ENCODE measurements at regions not wholly inside any gene's neighbourhood (a gene's known extent, or its start where the extent isn't known, plus 50 kb on each side); places are given as distances from the start of the nearest gene placed in this dataset.

DNA sequence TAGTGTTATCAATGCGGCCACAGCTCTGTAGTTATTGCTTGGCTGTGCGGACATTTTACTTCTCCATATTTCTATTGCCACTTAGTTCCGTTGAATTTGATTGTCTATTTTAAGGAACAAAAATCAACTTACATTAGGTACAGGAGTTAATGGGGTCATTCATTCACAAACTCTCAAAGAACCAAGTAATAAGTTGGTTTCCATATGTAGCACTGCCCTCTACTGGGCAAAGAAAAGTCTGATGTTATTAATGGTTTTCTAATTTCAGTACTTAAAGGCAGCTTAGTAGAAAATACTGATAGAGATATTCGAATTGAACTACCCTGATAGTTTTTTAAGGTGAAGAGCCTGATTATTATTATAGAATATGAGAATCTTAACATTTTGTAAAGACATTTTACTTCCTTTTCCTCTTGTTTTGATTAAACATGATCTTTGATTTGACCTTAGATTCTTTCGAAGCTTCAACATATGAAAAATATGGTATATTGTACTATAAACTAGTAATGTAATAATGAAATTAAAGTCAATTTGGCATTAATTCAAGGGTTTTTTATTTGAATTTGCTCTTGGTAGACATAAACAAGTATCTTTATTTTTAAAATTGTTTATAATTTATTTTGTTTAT, 119.5 kb upstream of the CTNND2 start:
- H3K4me2 ChIP-seq = no peak overlapping the region
- no peak for TF ChIP-seq ZNF114 (CRISPR knock-in tag; IDR thresholded peaks at IDR 0.05)
- no peak for TF ChIP-seq STAT1 (IDR thresholded peaks at IDR 0.05; ENCODE audit: unreplicated experiment)
- TF ChIP-seq, protein P1, sequence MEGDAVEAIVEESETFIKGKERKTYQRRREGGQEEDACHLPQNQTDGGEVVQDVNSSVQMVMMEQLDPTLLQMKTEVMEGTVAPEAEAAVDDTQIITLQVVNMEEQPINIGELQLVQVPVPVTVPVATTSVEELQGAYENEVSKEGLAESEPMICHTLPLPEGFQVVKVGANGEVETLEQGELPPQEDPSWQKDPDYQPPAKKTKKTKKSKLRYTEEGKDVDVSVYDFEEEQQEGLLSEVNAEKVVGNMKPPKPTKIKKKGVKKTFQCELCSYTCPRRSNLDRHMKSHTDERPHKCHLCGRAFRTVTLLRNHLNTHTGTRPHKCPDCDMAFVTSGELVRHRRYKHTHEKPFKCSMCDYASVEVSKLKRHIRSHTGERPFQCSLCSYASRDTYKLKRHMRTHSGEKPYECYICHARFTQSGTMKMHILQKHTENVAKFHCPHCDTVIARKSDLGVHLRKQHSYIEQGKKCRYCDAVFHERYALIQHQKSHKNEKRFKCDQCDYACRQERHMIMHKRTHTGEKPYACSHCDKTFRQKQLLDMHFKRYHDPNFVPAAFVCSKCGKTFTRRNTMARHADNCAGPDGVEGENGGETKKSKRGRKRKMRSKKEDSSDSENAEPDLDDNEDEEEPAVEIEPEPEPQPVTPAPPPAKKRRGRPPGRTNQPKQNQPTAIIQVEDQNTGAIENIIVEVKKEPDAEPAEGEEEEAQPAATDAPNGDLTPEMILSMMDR (conservative IDR thresholded peaks at IDR 0.05; ENCODE audit: low read depth in 2 of 2) = peak; percentile 66 to 91
- TF ChIP-seq NANOG (IDR thresholded peaks at IDR 0.05; ENCODE audit: borderline replicate concordance) = no peak
- no peak for TF ChIP-seq ZNF331 (CRISPR knock-in tag; IDR thresholded peaks at IDR 0.05; ENCODE audit: low read depth)
- no peak for TF ChIP-seq JUNB (IDR thresholded peaks at IDR 0.05; ENCODE audit: unreplicated experiment)
- no peak overlapping the region for H3K4me3 Mint-ChIP-seq
- H3K4me3 ChIP-seq = no peak overlapping the region
- H4K20me1 ChIP-seq (replicated peaks; ENCODE audit: insufficient read depth) = no peaks in the 10 kb centered on the region
- no peak for ATAC-seq
- H3K27ac ChIP-seq (ENCODE audit: low read depth) = no peak overlapping the region
- no peaks in the 10 kb centered on the region for H3K27me3 Mint-ChIP-seq (ENCODE audit: insufficient read depth, low read depth, poor library complexity)
- peaks cover 26% of the 10 kb centered on the region for H3K9me3 Mint-ChIP-seq
- no peak overlapping the region for H2AFZ ChIP-seq
- H3K36me3 ChIP-seq (ENCODE audit: insufficient read depth) = no peaks in the 10 kb centered on the region
- no peak overlapping the region for H3K27ac Mint-ChIP-seq
- no peaks in the 10 kb centered on the region for H3K27me3 ChIP-seq (ENCODE audit: insufficient read depth)
- no peaks in the 10 kb centered on the region for H3K79me2 ChIP-seq (replicated peaks; ENCODE audit: insufficient read depth)
- no peaks in the 10 kb centered on the region for H3F3A ChIP-seq (replicated peaks; ENCODE audit: low read depth)
- H3K9me2 ChIP-seq (ENCODE audit: insufficient read depth) = 0 out of 2 replicates have a peak, but pooled peaks cover 4% of the 10 kb centered on the region
- peaks cover 3% of the 10 kb centered on the region; the same call in 1 of the 3 replicates for H3K4me1 Mint-ChIP-seq
- H3K4me1 ChIP-seq (ENCODE audit: insufficient read depth) = no peaks in the 10 kb centered on the region
- H3K36me3 Mint-ChIP-seq (ENCODE audit: low read depth) = peaks cover 22% of the 10 kb centered on the region
- peak; percentile 79 for DNase-seq (ENCODE audit: low spot score)

DNA sequence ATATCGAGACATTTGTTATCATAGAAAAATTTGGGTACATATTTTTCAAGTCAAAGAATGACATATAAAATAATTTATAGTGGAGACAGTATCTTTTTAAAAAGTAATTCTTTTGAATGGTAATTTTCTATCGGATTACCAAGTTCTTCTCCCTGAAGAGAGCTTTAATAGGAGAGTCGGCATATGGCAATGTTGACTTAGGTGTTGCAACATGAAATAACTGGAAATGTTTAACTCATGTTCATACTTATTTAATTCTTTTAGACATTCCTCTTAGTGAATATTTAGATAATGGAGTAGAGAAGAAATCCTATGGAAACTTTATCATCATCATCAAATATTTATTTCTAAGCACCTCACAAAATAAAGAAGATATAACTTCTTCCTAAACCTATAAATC, 118.2 kb upstream of the CTNND2 start:
- H3K9me3 Mint-ChIP-seq = peaks cover 13% of the 10 kb centered on the region
- no peak for DNase-seq (ENCODE audit: low spot score)
- Histone ChIP-seq H3K36me3 (ENCODE audit: insufficient read depth) (no peaks in the 10 kb centered on the region), H3K4me3 (no peak overlapping the region), H3K27me3 (ENCODE audit: insufficient read depth) (no peaks in the 10 kb centered on the region), H4K20me1 (replicated peaks; ENCODE audit: insufficient read depth) (no peaks in the 10 kb centered on the region), H3K9me2 (ENCODE audit: insufficient read depth) (no peaks in the 10 kb centered on the region), H2AFZ (no peak overlapping the region), H3K4me2 (no peak overlapping the region), H3F3A (replicated peaks; ENCODE audit: low read depth) (no peaks in the 10 kb centered on the region), H3K4me1 (ENCODE audit: insufficient read depth) (no peaks in the 10 kb centered on the region), H3K27ac (ENCODE audit: low read depth) (no peak overlapping the region), H3K79me2 (replicated peaks; ENCODE audit: insufficient read depth) (no peaks in the 10 kb centered on the region)
- no peaks in the 10 kb centered on the region for H3K27me3 Mint-ChIP-seq (ENCODE audit: insufficient read depth, low read depth, poor library complexity)
- H3K36me3 Mint-ChIP-seq (ENCODE audit: low read depth) = peaks cover 10% of the 10 kb centered on the region; the same call in 2 of the 3 replicates
- H3K27ac Mint-ChIP-seq = no peak overlapping the region
- H3K4me1 Mint-ChIP-seq = peaks cover 3% of the 10 kb centered on the region; the same call in 1 of the 3 replicates
- TF ChIP-seq, protein P1 (conservative IDR thresholded peaks at IDR 0.05; ENCODE audit: low read depth in 2 of 2) = no peak
- no peak overlapping the region for H3K4me3 Mint-ChIP-seq
- ATAC-seq = no peak

Data from GM23338 (cell line).